Endothelial cell of umbilical vein (primary cell): ENCODE measurements at regions not wholly inside any gene's neighbourhood (a gene's known extent, or its start where the extent isn't known, plus 50 kb on each side); places are given as distances from the start of the nearest gene placed in this dataset.

ENCODE experiments used
- EZH2 ChIP-seq: IDR thresholded peaks from 2 replicates; pipeline ENCODE4 v1.6.1; 2012; ENCODE audit warnings: borderline replicate concordance, low read depth, mild to moderate bottlenecking, moderate library complexity, low read length, inconsistent platforms; ENCODE audit not compliant: severe bottlenecking
- FOS ChIP-seq: IDR thresholded peaks from 2 replicates; pipeline ENCODE4 v1.6.1; 2011; ENCODE audit warnings: mild to moderate bottlenecking, low read length, moderate library complexity, borderline replicate concordance; ENCODE audit not compliant: insufficient read depth
- JUN ChIP-seq: IDR thresholded peaks from 2 replicates; pipeline ENCODE4 v1.6.1; 2011; ENCODE audit warnings: borderline replicate concordance, low read depth; ENCODE audit not compliant: insufficient read length, insufficient read depth
- POLR2A ChIP-seq: IDR thresholded peaks from 2 replicates; pipeline ENCODE4 v1.6.1; 2012; ENCODE audit warnings: low read depth, mild to moderate bottlenecking, control low read depth, low read length
- POLR2AphosphoS5 ChIP-seq: IDR thresholded peaks from 2 replicates; pipeline ENCODE4 v1.6.1; 2012; ENCODE audit warnings: low read depth, mild to moderate bottlenecking, control low read depth, low read length, moderate library complexity; ENCODE audit not compliant: insufficient read depth
- TF ChIP-seq, protein P1 (sequence below), 2 donors: IDR thresholded peaks; 1 replicate in 1 of 2; 2 replicates in 1 of 2; pipeline ENCODE4 v1.5.1; 2011; ENCODE audit warnings: low read length in 2 of 2, mild to moderate bottlenecking in 2 of 2, moderate library complexity in 2 of 2, control low read depth in 1 of 2, inconsistent platforms in 1 of 2, low read depth in 1 of 2; ENCODE audit not compliant: insufficient read depth in 1 of 2; ENCODE audit errors: extremely low read depth in 1 of 2

DNA sequence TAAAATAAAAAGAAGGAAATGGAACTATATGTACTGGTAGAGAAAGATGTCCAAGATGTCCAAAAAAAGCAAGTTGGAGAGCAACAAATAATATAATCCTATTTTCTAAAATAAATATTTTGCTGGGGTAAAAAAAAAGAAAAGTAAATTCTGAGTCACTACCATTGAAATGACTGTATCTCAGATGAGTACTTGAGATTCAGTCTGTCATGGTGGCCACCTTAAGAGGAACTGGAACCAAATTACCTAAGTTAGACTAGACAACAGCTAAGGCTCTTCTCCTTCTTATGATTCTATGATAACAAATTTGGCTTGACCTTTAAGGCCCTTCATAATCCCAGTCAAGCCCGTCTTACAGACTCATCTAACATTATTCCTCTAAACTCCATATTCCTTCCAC, 270.6 kb upstream of the HES1 start:
- TF ChIP-seq, protein P1, sequence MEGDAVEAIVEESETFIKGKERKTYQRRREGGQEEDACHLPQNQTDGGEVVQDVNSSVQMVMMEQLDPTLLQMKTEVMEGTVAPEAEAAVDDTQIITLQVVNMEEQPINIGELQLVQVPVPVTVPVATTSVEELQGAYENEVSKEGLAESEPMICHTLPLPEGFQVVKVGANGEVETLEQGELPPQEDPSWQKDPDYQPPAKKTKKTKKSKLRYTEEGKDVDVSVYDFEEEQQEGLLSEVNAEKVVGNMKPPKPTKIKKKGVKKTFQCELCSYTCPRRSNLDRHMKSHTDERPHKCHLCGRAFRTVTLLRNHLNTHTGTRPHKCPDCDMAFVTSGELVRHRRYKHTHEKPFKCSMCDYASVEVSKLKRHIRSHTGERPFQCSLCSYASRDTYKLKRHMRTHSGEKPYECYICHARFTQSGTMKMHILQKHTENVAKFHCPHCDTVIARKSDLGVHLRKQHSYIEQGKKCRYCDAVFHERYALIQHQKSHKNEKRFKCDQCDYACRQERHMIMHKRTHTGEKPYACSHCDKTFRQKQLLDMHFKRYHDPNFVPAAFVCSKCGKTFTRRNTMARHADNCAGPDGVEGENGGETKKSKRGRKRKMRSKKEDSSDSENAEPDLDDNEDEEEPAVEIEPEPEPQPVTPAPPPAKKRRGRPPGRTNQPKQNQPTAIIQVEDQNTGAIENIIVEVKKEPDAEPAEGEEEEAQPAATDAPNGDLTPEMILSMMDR (IDR thresholded peaks at IDR 0.05; ENCODE audit: extremely low read depth in 1 of 2, insufficient read depth in 1 of 2, low read depth in 1 of 2, low read length in 2 of 2) = no peak
- TF ChIP-seq POLR2A (no peak), POLR2AphosphoS5 (no peak), JUN (no peak), EZH2 (no peak), FOS (no peak)
